ENCODE measurements at regions not wholly inside any gene's neighbourhood (a gene's known extent, or its start where the extent isn't known, plus 50 kb on each side); places are given as distances from the start of the nearest gene placed in this dataset.

DNA sequence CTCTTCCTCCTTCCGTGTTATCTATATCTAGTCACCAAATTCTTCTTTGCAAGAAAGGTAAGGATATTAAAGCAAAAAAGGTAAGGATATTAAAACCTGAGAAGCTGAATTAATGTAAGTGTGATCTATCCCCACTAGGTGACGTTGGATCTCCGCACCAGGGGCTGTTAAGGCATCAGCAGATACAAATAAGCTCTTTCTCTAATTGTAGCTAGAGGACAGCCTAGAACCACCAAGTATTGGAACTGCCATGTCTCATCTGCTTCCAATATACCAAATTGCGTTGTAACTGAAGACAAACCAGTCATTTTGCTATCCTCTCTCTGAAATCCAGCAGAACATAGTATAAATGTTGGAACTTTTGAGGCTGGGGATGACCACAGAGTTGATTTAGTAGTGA lies 471.2 kb upstream of the TGFBR2 start:
- Histone ChIP-seq H3K4me2 (ENCODE audit: insufficient read depth in 1 of 2, low read depth in 2 of 2, low read length in 2 of 2) (no peak overlapping the region), H3K79me2 (ENCODE audit: control insufficient read depth in 1 of 2, insufficient read depth in 2 of 2, low read length in 2 of 2) (no peaks in the 10 kb centered on the region), H4K8ac (ENCODE audit: extremely low read depth, insufficient read depth, low read length) (no peak overlapping the region), H3K18ac (ENCODE audit: extremely low read depth, low read length) (no peak overlapping the region), H3K9ac (replicated peaks in 1 of 4; ENCODE audit: extremely low read depth in 1 of 4, low read depth in 3 of 4, low read length in 3 of 4) (no peak overlapping the region), H3K14ac (ENCODE audit: insufficient read length) (no peak overlapping the region), H3K36me3 (ENCODE audit: control insufficient read depth in 2 of 4, insufficient read depth in 4 of 4, low read length in 3 of 4) (no peaks in the 10 kb centered on the region), H2BK20ac (ENCODE audit: low read length) (no peak overlapping the region), H2BK120ac (replicated peaks; ENCODE audit: low read depth, low read length) (no peak overlapping the region), H2AFZ (ENCODE audit: low read length) (no peak overlapping the region), H3K4me3 (ENCODE audit: extremely low read depth in 1 of 4, insufficient read depth in 2 of 4, low read depth in 3 of 4, low read length in 4 of 4) (no peak overlapping the region), H3K79me1 (ENCODE audit: low read depth, low read length) (no peaks in the 10 kb centered on the region), H2BK5ac (ENCODE audit: low read depth, low read length) (no peak overlapping the region), H3K27me3 (replicated peaks in 1 of 4; ENCODE audit: control insufficient read depth in 3 of 4, extremely low read depth in 1 of 4, insufficient read depth in 3 of 4, low read length in 3 of 4) (no peaks in the 10 kb centered on the region), H2AK5ac (ENCODE audit: low read depth, low read length) (no peak overlapping the region), H2BK12ac (ENCODE audit: low read depth, low read length) (no peak overlapping the region), H3K23me2 (ENCODE audit: low read depth, low read length) (no peaks in the 10 kb centered on the region), H4K20me1 (replicated peaks in 1 of 2; ENCODE audit: control insufficient read depth in 1 of 2, insufficient read depth in 2 of 2, low read length in 2 of 2) (no peaks in the 10 kb centered on the region), H3K4ac (replicated peaks; ENCODE audit: insufficient read length, low read depth, low read length) (no peak overlapping the region), H3K56ac (replicated peaks; ENCODE audit: insufficient read length, low read depth, low read length) (no peak overlapping the region), H4K5ac (ENCODE audit: insufficient read length, low read depth, low read length) (no peak overlapping the region), H3K4me1 (replicated peaks in 1 of 4; ENCODE audit: control insufficient read depth in 3 of 4, insufficient read depth in 4 of 4, low read length in 3 of 4) (no peaks in the 10 kb centered on the region), H2BK15ac (ENCODE audit: low read length) (no peak overlapping the region), H3K27ac (ENCODE audit: low read depth, low read length) (no peak overlapping the region), H4K91ac (replicated peaks; ENCODE audit: insufficient read length, low read length) (no peak overlapping the region), H3K9me3 (ENCODE audit: insufficient read depth in 2 of 2, low read depth in 1 of 2, low read length in 1 of 2) (no peaks in the 10 kb centered on the region), H3K23ac (ENCODE audit: insufficient read length) (no peak overlapping the region)
- 89% methylated on average over 4 of the region's 4 CpGs; no CpG with 5 or more reads in 1 of the 2 experiments for WGBS, 2 experiments (ENCODE audit: extremely low coverage in 1 of 2, insufficient coverage in 1 of 2, insufficient read length in 1 of 2, insufficient replicate concordance in 2 of 2, low coverage in 1 of 2, low lambda C conversion rate in 2 of 2, missing lambda C conversion rate in 1 of 2)
- ChIA-PET POLR2A (ENCODE audit: partially characterized antibody) (no interaction called here), CTCF (ENCODE audit: partially characterized antibody) (interaction anchor here (0.7 to 2.8 kb wide), 13 partner anchors 8 to 618 kb away, joined by 3 to 20 read pairs (median 4); no protein-coding TSS in a partner anchor)
- FAIRE-seq (peak; percentile 58), DNase-seq (ENCODE audit: low read depth in 1 of 2, low spot score in 2 of 2) (no peak)
- TF ChIP-seq RAD21 (IDR thresholded peaks at IDR 0.05 in 1 of 2, conservative IDR thresholded peaks at IDR 0.05 in 1 of 2; ENCODE audit: low read depth in 2 of 2, low read length in 2 of 2) (peak; percentile 62 to 64), CBX5 (IDR thresholded peaks at IDR 0.05; ENCODE audit: low read depth, low read length) (no peak), RBBP5 (IDR thresholded peaks at IDR 0.05; ENCODE audit: borderline replicate concordance, low read depth, low read length) (no peak)
- TF ChIP-seq, protein P1, sequence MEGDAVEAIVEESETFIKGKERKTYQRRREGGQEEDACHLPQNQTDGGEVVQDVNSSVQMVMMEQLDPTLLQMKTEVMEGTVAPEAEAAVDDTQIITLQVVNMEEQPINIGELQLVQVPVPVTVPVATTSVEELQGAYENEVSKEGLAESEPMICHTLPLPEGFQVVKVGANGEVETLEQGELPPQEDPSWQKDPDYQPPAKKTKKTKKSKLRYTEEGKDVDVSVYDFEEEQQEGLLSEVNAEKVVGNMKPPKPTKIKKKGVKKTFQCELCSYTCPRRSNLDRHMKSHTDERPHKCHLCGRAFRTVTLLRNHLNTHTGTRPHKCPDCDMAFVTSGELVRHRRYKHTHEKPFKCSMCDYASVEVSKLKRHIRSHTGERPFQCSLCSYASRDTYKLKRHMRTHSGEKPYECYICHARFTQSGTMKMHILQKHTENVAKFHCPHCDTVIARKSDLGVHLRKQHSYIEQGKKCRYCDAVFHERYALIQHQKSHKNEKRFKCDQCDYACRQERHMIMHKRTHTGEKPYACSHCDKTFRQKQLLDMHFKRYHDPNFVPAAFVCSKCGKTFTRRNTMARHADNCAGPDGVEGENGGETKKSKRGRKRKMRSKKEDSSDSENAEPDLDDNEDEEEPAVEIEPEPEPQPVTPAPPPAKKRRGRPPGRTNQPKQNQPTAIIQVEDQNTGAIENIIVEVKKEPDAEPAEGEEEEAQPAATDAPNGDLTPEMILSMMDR (IDR thresholded peaks at IDR 0.05; ENCODE audit: control extremely low read depth in 1 of 3, insufficient read depth in 1 of 3, low read depth in 1 of 3, low read length in 3 of 3): peak in 2 of 3 experiments; percentile 20 to 34; a peak in 2 of 4 replicates
